ENCODE measurements at regions not wholly inside any gene's neighbourhood (a gene's known extent, or its start where the extent isn't known, plus 50 kb on each side); places are given as distances from the start of the nearest gene placed in this dataset.
A peak's percentile ranks its signal among the peaks of the same experiment; 100 is the strongest.

GRCh38 chr3:81913886-81914663 lies 152.6 kb upstream of the GBE1 start:
- Histone ChIP-seq H3K9me3 (no peaks in the 10 kb centered on the region), H3K27ac (no peak overlapping the region), H3K4me1 (peaks cover 0 to 5% (median 0%) of the 10 kb centered on the region in 12 donors), H3K36me3 (no peaks in the 10 kb centered on the region), H3K27me3 (no peaks in the 10 kb centered on the region), H3K4me3 (no peak overlapping the region)
- intact Hi-C loops (cut with DNase I): loop anchor here in 6 of 10 donors (5.0 to 10.0 kb wide), 3 partner anchors 218 to 249 kb away; no protein-coding TSS in a partner anchor
- 74 to 93% (median 89%) methylated on average over 1 of the region's 1 CpG for WGBS, 4 donors
- DNase-seq: no peak
- no peak for TF ChIP-seq POLR2A (IDR thresholded peaks at IDR 0.05)
- TF ChIP-seq, protein P1, sequence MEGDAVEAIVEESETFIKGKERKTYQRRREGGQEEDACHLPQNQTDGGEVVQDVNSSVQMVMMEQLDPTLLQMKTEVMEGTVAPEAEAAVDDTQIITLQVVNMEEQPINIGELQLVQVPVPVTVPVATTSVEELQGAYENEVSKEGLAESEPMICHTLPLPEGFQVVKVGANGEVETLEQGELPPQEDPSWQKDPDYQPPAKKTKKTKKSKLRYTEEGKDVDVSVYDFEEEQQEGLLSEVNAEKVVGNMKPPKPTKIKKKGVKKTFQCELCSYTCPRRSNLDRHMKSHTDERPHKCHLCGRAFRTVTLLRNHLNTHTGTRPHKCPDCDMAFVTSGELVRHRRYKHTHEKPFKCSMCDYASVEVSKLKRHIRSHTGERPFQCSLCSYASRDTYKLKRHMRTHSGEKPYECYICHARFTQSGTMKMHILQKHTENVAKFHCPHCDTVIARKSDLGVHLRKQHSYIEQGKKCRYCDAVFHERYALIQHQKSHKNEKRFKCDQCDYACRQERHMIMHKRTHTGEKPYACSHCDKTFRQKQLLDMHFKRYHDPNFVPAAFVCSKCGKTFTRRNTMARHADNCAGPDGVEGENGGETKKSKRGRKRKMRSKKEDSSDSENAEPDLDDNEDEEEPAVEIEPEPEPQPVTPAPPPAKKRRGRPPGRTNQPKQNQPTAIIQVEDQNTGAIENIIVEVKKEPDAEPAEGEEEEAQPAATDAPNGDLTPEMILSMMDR (IDR thresholded peaks at IDR 0.05): no peak
- no peak for ATAC-seq

DNA sequence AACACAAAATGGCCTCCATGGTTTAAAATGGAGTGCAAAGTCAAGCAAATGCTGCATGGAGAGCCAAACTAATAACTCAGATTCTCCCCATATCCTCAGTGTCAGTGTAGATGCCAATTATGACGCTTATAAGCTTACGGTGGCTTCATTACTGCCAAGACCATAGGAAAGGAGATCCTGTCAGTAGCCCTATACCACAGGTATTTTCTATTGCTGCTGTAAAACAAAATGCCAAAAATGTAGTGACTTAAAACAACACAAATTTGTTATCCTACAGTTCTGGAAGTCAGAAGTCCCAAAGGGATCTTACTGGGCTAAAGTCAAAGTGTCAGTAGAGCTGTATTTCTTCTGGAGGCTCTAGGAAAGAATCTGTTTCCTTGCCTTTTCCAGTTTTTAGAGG lies 149.8 kb upstream of the GBE1 start:
- TF ChIP-seq, protein P1 (IDR thresholded peaks at IDR 0.05): no peak
- TF ChIP-seq POLR2A (IDR thresholded peaks at IDR 0.05): no peak
- Histone ChIP-seq H3K4me1 (peaks cover 0 to 5% (median 0%) of the 10 kb centered on the region in 12 donors), H3K4me3 (no peak overlapping the region), H3K9me3 (no peaks in the 10 kb centered on the region), H3K36me3 (no peaks in the 10 kb centered on the region), H3K27ac (no peak overlapping the region), H3K27me3 (no peaks in the 10 kb centered on the region)
- DNase-seq: no peak
- WGBS, 4 donors: 87 to 94% (median 91%) methylated on average over 2 of the region's 2 CpGs
- ATAC-seq: no peak
- intact Hi-C loops (cut with DNase I): loop anchor here in 7 of 10 donors (2.0 to 10.0 kb wide), 4 partner anchors 221 to 246 kb away; no protein-coding TSS in a partner anchor

DNA sequence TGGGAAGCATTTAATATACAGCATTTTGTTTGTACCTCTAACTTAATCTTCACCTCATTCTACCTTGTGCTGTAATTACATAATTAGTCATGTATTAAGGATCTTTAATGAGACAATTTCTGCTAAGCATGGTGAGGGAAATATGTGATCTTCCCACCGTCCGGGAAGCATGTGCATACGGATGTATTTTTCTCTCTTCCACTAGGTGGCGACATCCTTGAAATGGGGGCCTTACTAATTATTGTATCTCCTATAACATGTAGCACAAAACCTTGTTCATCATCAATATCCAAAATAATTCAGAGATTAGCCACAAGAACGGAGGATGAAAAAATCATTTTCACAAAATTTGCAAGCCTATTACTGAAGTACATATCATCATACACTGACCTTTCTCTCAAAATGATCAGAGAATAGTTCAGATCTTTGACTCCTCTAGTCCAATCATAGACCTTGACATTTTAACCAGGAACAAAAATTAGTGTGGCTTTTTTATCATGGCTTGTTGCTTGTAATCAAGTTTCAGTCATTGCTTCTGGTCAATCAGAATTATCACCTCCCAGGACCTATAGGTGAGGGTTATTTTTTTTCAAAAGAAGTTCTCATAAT lies 148.9 kb upstream of the GBE1 start:
- WGBS, 4 donors: 19 to 26% (median 23%) methylated on average over 5 of the region's 5 CpGs
- no peak overlapping the region for H3K27ac ChIP-seq
- intact Hi-C loops (cut with DNase I): loop anchor here in 7 of 10 donors (2.0 to 10.0 kb wide), 4 partner anchors 222 to 246 kb away; no protein-coding TSS in a partner anchor
- TF ChIP-seq POLR2A (IDR thresholded peaks at IDR 0.05): no peak
- TF ChIP-seq, protein P1 (IDR thresholded peaks at IDR 0.05): peak; percentile 45 to 82 (median 74)
- peaks cover 0 to 5% (median 0%) of the 10 kb centered on the region in 12 donors for H3K4me1 ChIP-seq
- peak in 1 of 5 donors; percentile 12 for DNase-seq
- ATAC-seq: peak in 1 of 4 donors; percentile 63
- H3K9me3 ChIP-seq: no peaks in the 10 kb centered on the region
- H3K27me3 ChIP-seq: no peaks in the 10 kb centered on the region
- H3K4me3 ChIP-seq: no peak overlapping the region
- H3K36me3 ChIP-seq: no peaks in the 10 kb centered on the region

- no peaks in the 10 kb centered on the region for H3K27me3 ChIP-seq
These were observed 148.4 kb upstream of the GBE1 start for GRCh38 chr3:81909796-81910195.

More at GRCh38 chr3:81909796-81910195, 148.4 kb upstream of the GBE1 start:
- H3K4me1 ChIP-seq: peaks cover 0 to 5% (median 0%) of the 10 kb centered on the region in 12 donors
- H3K4me3 ChIP-seq: no peak overlapping the region
- WGBS, 4 donors: 72 to 82% (median 73%) methylated on average over 3 of the region's 3 CpGs
- H3K36me3 ChIP-seq: no peaks in the 10 kb centered on the region
- TF ChIP-seq POLR2A (IDR thresholded peaks at IDR 0.05): no peak
- TF ChIP-seq, protein P1 (IDR thresholded peaks at IDR 0.05): no peak
- intact Hi-C loops (cut with DNase I): loop anchor here in 8 of 10 donors (2.0 to 10.0 kb wide), 5 partner anchors 223 to 245 kb away; no protein-coding TSS in a partner anchor
- ATAC-seq: no peak
- no peak for DNase-seq
- H3K27ac ChIP-seq: no peak overlapping the region
- H3K9me3 ChIP-seq: no peaks in the 10 kb centered on the region

Data from heart left ventricle (tissue), 16 donors.